Prostate gland (tissue), 2 donors: ENCODE measurements at regions not wholly inside any gene's neighbourhood (a gene's known extent, or its start where the extent isn't known, plus 50 kb on each side); places are given as distances from the start of the nearest gene placed in this dataset.

Experiments
- POLR2A ChIP-seq: fragments of 450-650 bp; IDR thresholded peaks from one replicate; pipeline ENCODE4 v1.6.1; 2016; ENCODE audit warnings: antibody characterized with exemption, mild to moderate bottlenecking
- TF ChIP-seq, protein P1 (sequence below), 4 experiments: fragments of 200-600 bp in 2 of 4; fragments of 450-650 bp in 2 of 4; sonication (generic) in 2 of 4; IDR thresholded peaks; 1 replicate in 3 of 4; 2 replicates in 1 of 4; pipeline ENCODE4 v1.5.1; 2016 to 2019; ENCODE audit warnings: antibody characterized with exemption in 4 of 4, mild to moderate bottlenecking in 2 of 4, moderate library complexity in 2 of 4

DNA sequence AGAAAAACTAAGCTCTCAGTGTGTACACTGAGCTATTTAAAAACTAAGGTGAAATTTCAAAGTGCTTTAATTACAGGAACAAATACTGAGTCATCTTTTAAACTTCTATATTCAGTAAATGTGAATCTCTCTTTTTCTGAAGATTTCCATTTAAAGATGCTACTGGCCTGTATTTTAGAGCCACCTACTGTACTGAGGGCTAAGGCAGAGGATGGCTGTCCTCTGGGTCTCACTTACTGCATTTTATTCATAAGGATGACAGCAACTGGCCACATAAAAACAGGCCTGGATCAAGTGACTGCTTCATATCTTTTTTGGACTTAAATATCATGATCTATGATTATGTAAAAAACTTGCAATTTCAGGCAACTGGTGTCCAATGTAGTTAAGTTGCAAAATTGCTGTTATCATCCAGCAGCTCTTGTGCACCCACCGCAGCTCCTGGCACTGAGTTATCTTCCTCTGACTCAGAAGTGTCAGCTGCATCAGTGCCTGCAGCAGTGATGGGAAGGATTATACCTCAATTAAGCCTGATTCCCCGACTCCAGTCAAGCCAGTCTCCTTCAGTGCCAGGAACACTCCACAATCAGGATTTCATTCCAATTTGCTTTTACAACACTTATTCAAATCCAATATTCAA lies 1073.7 kb downstream of the PDHA2 start:
- TF ChIP-seq, protein P1, sequence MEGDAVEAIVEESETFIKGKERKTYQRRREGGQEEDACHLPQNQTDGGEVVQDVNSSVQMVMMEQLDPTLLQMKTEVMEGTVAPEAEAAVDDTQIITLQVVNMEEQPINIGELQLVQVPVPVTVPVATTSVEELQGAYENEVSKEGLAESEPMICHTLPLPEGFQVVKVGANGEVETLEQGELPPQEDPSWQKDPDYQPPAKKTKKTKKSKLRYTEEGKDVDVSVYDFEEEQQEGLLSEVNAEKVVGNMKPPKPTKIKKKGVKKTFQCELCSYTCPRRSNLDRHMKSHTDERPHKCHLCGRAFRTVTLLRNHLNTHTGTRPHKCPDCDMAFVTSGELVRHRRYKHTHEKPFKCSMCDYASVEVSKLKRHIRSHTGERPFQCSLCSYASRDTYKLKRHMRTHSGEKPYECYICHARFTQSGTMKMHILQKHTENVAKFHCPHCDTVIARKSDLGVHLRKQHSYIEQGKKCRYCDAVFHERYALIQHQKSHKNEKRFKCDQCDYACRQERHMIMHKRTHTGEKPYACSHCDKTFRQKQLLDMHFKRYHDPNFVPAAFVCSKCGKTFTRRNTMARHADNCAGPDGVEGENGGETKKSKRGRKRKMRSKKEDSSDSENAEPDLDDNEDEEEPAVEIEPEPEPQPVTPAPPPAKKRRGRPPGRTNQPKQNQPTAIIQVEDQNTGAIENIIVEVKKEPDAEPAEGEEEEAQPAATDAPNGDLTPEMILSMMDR (IDR thresholded peaks at IDR 0.05): no peak
- no peak for TF ChIP-seq POLR2A
